TTC549 (cell line): ENCODE measurements at regions not wholly inside any gene's neighbourhood (a gene's known extent, or its start where the extent isn't known, plus 50 kb on each side); places are given as distances from the start of the nearest gene placed in this dataset.
"Not testable (repeated sequence)": the region's sequence is repeated elsewhere in the genome, so short reads cannot be mapped to it uniquely, and the experiment has no call there.

Experiments used
- FAIRE-seq: peaks from 2 replicates; lab custom pipeline; 2012; peaks lifted over from hg19 to GRCh38; lab: Jason Lieb, UNC

DNA sequence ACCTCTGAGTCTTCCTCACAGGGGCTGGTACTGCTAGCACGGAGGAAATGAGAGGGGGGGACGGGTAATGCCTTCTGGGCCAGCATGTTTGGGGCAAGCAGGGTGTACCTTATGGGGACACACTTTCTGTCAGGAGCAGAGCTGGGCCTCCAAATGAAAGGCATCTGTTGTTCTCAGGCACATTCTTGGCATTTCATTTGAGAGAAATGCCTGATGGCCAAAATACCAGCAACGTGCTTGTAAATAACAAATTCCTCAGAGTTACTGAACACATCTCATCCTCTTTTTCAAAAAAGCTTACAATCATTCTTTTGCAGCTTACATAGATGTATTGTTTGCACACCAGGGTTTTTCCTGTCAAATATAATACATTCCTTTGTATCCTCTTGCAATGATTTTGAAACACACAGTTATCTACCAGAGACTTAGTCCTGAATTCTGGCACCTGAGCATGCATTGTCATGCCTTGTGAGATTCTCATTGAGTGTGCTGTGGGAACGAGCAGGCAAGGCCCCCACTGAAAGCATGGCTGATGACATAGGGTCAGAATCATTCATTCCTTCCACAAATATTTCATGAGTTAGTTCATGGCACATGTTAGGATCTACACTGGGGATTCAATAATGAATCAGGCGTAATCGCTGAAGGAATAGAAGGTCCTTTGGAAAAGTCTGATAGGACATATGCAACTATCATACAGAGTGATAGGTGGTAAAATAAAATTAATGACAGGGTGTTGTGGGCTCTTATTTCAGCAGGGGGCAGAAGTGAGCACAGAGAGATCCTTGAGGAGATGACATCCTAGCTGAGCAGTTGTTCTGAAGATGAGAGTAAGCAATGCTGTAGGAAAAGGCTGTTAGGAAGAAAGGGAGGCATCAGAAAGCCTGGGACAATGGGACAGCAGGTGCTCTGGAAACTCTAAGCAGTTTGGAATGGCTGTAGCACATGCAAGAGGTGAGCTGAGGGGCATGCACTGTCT is 260.9 kb upstream of the TUT7 start:
- no peak for FAIRE-seq

- FAIRE-seq: no peak
Observed at GRCh38 chr9:86613943-86614342, 259.7 kb upstream of the TUT7 start.

GRCh38 chr9:86611534-86611933 is 257.3 kb upstream of the TUT7 start:
- not testable (repeated sequence) for FAIRE-seq

DNA sequence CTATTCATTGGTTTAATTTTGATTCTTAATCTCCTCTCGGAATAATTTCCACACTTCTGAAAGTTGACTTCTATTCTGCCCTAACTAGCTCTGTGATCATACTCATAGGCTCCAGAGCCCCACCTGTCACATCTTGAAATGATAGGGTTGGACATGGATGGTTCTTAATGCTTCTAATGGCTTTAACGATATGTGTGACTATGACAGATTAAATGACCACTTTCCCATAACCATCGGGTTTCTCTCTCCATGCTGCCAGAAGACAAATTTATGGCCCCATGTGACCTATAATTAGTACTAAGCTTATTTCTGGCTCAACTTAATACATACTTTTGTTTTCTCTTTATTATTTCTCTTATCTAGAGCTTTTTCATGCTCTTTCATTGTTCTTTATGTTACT is 251.1 kb upstream of the TUT7 start:
- FAIRE-seq: no peak

- no peak for FAIRE-seq
Observed at GRCh38 chr9:86604741-86605140, 250.5 kb upstream of the TUT7 start.

DNA sequence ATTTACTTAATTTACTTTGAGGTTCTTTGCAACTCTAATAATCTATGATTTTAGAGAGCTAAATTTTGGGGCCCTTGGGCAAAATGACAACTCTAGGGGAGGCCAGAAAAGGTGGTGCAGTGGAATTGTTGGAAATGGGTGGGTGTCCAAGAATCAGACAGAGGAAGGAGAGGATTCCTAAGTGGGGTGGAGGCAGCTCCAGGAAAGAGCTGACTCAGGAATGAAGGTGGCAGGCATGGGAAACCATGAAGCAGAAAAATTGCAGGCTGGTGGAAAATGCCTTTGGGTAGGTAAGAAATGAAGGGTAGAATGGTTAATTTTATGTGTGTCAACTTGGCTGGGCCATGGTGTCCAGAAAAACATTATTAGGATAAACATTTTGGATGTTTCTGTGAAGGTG is 248.5 kb upstream of the TUT7 start:
- FAIRE-seq: no peak

- FAIRE-seq: no peak
Observed at GRCh38 chr9:86601697-86602096, 247.5 kb upstream of the TUT7 start.

DNA sequence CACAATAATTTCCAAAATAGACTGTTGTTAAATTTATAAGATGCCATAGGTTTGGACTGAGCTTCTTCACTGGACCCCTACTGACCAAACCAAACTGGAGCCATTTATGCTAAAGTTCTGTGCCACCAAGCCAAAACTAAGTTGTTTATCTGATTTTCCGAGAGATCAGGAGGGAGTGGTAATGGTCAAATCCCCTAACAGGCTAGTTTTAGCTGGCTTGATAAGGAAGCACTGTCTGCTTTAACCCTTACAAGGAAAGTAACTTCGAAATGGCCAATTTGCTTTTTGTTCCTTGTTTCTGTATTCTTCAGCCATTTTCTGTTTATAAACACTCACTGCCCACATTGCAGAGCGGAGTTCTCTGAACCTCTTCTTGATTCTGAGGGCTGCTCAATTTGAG is 246.8 kb upstream of the TUT7 start:
- no peak for FAIRE-seq

GRCh38 chr9:86600291-86600690 is 246.1 kb upstream of the TUT7 start:
- FAIRE-seq: no peak

DNA sequence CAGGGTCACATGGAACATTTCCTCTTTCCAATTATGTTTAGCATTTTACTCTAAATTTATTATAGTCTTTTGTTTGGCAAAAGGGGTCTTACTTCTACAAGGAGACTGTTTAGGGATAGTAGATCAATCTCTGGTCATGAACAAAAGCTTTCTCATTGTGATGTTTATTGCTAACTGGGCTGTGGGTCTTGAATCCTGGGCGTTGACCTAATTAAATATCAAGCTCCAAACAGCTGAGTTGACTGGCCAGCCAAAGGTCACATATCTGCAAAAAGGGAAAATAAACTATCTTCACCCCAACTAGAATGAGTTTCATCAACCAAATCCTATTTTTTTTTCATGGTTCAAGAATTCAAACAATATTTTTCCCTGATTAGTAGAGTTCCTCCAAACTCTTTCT is 245.4 kb upstream of the TUT7 start:
- no peak for FAIRE-seq

- no peak for FAIRE-seq
Observed at GRCh38 chr9:86598411-86599239, 244.4 kb upstream of the TUT7 start.

- no peak for FAIRE-seq
Observed at GRCh38 chr9:86594724-86595123, 240.5 kb upstream of the TUT7 start.

DNA sequence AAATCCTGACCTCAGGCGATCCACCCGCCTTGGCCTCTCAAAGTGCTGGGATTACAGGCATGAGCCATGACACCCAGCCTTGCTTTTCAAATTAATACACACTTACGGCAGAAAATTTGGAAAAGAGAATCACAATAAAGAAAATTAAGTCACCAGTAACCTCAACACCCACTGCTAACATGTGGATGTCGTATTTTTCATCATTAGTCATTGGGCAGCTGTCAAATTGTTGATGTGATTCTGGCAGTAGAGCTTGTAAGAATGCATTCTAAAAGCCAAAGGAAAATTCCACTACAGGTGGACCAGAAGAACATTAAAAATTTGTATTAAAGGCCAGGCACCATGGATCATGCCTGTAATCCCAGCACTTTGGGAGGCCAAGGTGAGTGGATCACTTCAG is 237.3 kb upstream of the TUT7 start:
- no peak for FAIRE-seq

DNA sequence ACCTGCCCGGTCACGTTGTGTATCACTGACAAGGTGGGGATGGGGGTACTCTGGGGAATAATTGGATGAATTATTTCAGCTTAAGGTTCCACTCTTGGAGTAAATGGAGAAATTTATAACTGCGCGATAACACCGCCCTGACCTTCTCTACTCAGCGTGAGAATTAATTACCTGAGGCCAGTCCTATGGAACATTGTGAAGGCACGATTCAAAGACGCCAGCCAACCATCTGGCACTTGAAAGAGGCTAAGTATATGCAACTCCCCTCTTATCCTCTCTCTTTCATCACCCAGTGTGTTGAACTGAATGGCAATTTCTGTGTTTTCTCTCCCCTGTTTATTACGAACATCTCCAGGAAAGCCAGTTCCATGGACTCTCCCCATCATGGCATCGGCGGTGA is 235.5 kb upstream of the TUT7 start:
- FAIRE-seq: no peak

DNA sequence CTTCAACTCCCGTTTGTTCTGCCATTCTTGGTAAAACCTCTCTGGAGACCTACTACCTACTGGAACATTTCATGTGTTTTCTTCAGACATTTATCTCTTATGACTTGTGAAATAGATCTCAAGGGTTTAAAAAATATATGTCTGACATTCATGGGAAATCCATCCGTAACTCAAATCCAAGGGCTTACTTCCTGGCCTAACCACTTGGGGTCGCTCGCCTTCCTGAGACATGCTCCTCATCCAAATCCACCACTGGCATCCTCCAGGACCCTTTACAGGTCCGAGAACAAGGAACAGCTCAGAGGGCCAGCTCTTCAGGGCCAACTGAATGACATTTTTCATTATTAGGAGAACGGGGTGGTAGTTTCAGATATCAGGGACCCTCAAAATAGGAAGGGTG is 235.1 kb upstream of the TUT7 start:
- FAIRE-seq: no peak

DNA sequence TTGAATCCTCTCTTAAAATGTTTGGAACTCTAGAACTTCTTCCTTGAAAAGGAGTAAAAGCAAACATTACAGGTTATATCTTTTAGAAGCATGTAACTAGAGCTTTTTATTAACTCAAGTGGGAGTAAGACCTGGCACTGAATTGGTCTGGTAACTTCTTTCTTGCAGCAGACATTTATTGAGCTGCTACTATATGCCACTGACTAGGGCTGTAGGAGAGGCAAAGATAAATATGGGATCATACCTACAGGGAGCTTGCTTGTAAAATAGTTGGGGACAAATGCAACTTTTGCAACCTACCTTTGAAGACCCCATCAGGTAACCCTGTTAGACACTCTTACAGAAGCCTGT is 231.9 kb upstream of the TUT7 start:
- no peak for FAIRE-seq

GRCh38 chr9:86585422-86586143 is 231.4 kb upstream of the TUT7 start:
- FAIRE-seq: no peak

- no peak for FAIRE-seq
Observed at GRCh38 chr9:86580688-86581087, 226.5 kb upstream of the TUT7 start.

GRCh38 chr9:86578722-86579121 is 224.5 kb upstream of the TUT7 start:
- no peak for FAIRE-seq

DNA sequence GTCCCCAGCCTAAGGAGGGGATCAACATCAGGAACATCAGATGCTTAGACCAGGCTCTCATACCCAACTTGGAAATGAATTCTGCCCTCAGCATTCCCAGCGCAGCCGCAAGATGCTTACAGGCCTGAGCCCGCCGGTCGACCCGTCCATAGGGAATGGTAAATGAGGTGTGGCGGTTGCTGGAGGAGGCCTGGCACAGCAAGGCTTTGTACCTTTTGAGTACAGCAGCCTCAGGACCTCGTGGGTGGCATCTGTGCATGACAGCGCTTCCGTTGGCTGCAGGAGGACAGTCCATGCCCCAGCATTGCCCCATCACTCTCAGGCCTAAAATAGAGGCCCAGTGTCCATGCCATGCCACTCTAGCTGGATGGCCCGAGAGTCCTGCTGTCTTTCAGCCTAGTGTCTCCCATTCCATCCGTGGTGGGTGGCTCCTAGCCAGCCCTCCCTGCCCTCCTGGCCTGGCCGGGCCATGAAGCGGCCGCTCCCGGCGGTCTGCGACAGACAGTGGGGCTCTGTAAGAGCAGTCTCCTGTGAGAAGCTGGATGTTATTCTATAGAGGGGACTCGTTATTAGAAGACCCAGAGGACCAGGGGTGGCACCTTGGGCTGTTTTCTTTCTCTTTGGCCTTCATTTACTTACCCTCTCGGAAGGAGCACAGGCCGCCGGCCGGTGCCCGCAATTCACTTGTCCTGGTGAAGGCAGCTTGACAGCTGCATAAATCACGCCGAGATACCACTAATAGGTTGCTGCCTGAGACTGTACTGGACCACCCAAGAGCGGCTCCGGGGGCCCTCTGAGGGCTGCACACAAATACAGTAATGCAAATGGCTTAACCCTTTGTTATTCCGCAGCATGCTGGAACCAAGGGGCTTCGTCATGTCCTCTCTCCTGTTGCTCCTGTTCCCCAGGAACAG is 223.5 kb upstream of the TUT7 start:
- no peak for FAIRE-seq

- no peak for FAIRE-seq
Observed at GRCh38 chr9:86575825-86576525, 221.8 kb upstream of the TUT7 start.
